ENCODE measurements at regions not wholly inside any gene's neighbourhood (a gene's known extent, or its start where the extent isn't known, plus 50 kb on each side); places are given as distances from the start of the nearest gene placed in this dataset.

GRCh38 chr14:54105898-54106297, 149.3 kb upstream of the BMP4 start:
- Mint-ChIP-seq H3K4me3 (no peak overlapping the region), H3K9me3 (no peaks in the 10 kb centered on the region), H3K27me3 (ENCODE audit: low read depth) (no peaks in the 10 kb centered on the region), H3K4me1 (ENCODE audit: low read depth) (no peaks in the 10 kb centered on the region), H3K27ac (no peak overlapping the region), H3K36me3 (ENCODE audit: low read depth) (no peaks in the 10 kb centered on the region)
- DNase-seq (ENCODE audit: low spot score), result no peak

DNA sequence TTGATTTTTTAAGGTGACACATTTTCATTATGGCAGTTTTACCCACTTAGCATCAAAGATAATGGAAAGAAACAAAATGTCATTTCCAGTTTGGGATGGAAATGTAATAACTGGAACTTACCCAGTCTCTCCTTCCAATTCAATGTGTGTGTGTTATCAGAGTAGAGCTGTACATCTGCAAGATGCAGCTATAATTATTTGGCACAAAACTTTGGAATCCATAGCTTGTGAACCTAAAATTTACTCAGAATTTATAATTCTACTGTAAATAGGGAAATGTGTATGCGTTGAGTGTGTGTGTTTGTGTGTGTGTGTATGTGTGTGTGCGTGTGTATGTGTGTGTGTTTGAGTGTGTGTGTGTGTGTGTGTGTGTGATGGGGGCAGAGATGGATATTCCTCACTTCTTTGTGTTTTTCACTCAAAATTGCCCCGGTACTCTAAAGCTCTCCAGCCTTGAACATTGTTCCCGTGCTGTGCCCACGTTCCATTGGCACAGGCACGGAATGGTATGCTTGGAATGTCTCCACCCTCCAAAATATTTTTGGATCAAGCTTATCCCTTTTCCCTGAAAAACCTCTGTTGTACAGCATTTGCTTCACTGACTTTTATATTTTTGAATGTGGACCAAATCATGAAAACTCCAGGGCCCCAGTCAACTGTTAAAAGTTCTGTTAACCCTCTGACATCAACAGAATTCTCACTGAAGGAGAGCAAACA, 150.2 kb upstream of the BMP4 start:
- Mint-ChIP-seq H3K4me3 (no peak overlapping the region), H3K4me1 (ENCODE audit: low read depth) (no peaks in the 10 kb centered on the region), H3K9me3 (no peaks in the 10 kb centered on the region), H3K27me3 (ENCODE audit: low read depth) (no peaks in the 10 kb centered on the region), H3K36me3 (ENCODE audit: low read depth) (no peaks in the 10 kb centered on the region), H3K27ac (no peak overlapping the region)
- no peak for DNase-seq (ENCODE audit: low spot score)

- DNase-seq (ENCODE audit: low spot score), result no peak
- Mint-ChIP-seq H3K36me3 (ENCODE audit: low read depth) (no peaks in the 10 kb centered on the region), H3K4me1 (ENCODE audit: low read depth) (no peaks in the 10 kb centered on the region), H3K9me3 (no peaks in the 10 kb centered on the region), H3K27me3 (ENCODE audit: low read depth) (no peaks in the 10 kb centered on the region), H3K4me3 (no peak overlapping the region), H3K27ac (no peak overlapping the region)
These were observed 152.2 kb upstream of the BMP4 start for GRCh38 chr14:54108481-54109471.

DNA sequence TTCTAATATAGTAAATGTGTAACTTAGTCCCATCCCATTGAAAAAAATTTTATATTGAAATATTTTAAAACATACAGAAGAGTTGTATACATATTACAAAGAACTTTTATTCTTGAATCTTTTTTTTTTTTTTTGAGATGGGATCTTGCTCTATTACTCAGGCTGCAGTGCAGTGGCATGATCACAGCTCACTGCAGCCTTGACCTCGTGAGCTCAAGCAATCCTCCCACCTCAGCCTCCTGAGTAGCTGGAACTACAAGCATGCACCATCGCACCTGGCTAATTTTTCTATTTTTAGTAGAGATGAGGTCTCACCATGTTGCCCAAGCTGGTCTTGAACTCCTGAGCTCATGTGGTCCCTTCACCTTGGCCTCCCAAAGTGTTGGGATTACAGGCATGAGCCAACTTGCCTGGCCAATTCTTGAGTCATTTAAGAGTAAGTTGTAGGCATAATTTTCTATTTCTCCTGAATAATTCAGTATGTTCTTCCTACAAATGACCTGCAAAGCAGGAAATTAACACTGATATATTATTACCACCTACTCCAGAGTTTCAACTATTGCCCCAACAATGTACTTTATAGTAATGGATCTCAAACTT, 153.0 kb upstream of the BMP4 start:
- DNase-seq (ENCODE audit: low spot score), result no peak
- H3K27me3 Mint-ChIP-seq (ENCODE audit: low read depth), result no peaks in the 10 kb centered on the region
- H3K36me3 Mint-ChIP-seq (ENCODE audit: low read depth), result no peaks in the 10 kb centered on the region
- no peak overlapping the region for H3K27ac Mint-ChIP-seq
- H3K4me3 Mint-ChIP-seq, result no peak overlapping the region
- no peaks in the 10 kb centered on the region for H3K4me1 Mint-ChIP-seq (ENCODE audit: low read depth)
- no peaks in the 10 kb centered on the region for H3K9me3 Mint-ChIP-seq

DNA sequence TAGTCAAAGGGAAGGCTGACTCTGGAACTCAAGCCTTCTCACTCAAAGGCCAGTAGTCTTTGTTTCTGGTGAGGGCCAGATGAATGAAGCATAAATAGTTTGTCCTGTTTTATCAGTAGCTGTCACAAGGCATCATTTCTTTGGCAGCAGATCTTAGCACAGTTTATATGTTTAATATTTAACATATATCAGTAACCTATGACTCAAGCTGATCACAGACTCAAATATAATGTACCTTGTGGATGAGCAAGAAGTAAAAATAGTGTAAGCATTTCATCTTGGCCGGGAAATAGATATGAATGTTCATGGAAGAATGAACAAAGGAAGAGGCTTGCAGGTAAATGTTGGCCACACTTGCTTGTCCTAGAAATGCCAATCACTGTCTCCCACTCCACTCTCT, 158.3 kb upstream of the BMP4 start:
- no peak overlapping the region for H3K4me3 Mint-ChIP-seq
- H3K36me3 Mint-ChIP-seq (ENCODE audit: low read depth), result no peaks in the 10 kb centered on the region
- H3K27ac Mint-ChIP-seq, result no peak overlapping the region
- no peaks in the 10 kb centered on the region for H3K9me3 Mint-ChIP-seq
- H3K27me3 Mint-ChIP-seq (ENCODE audit: low read depth), result no peaks in the 10 kb centered on the region
- no peak for DNase-seq (ENCODE audit: low spot score)
- H3K4me1 Mint-ChIP-seq (ENCODE audit: low read depth), result peaks cover 5% of the 10 kb centered on the region

- Mint-ChIP-seq H3K4me3 (no peak overlapping the region), H3K4me1 (ENCODE audit: low read depth) (peaks cover 5% of the 10 kb centered on the region), H3K9me3 (no peaks in the 10 kb centered on the region), H3K27ac (no peak overlapping the region), H3K27me3 (ENCODE audit: low read depth) (no peaks in the 10 kb centered on the region), H3K36me3 (ENCODE audit: low read depth) (no peaks in the 10 kb centered on the region)
- DNase-seq (ENCODE audit: low spot score), result no peak
These were observed 159.7 kb upstream of the BMP4 start for GRCh38 chr14:54116198-54116885.

- no peaks in the 10 kb centered on the region for H3K36me3 Mint-ChIP-seq (ENCODE audit: low read depth)
- DNase-seq (ENCODE audit: low spot score), result no peak
- H3K27me3 Mint-ChIP-seq (ENCODE audit: low read depth), result no peaks in the 10 kb centered on the region
- H3K4me3 Mint-ChIP-seq, result no peak overlapping the region
- H3K27ac Mint-ChIP-seq, result no peak overlapping the region
- peaks cover 5% of the 10 kb centered on the region for H3K4me1 Mint-ChIP-seq (ENCODE audit: low read depth)
- no peaks in the 10 kb centered on the region for H3K9me3 Mint-ChIP-seq
These were observed 160.3 kb upstream of the BMP4 start for GRCh38 chr14:54116972-54117371.

GRCh38 chr14:54117396-54117795, 160.8 kb upstream of the BMP4 start:
- H3K4me1 Mint-ChIP-seq (ENCODE audit: low read depth), result peaks cover 5% of the 10 kb centered on the region
- no peaks in the 10 kb centered on the region for H3K9me3 Mint-ChIP-seq
- H3K27ac Mint-ChIP-seq, result no peak overlapping the region
- no peak overlapping the region for H3K4me3 Mint-ChIP-seq
- H3K36me3 Mint-ChIP-seq (ENCODE audit: low read depth), result no peaks in the 10 kb centered on the region
- no peak for DNase-seq (ENCODE audit: low spot score)
- no peaks in the 10 kb centered on the region for H3K27me3 Mint-ChIP-seq (ENCODE audit: low read depth)

GRCh38 chr14:54117924-54118323, 161.3 kb upstream of the BMP4 start:
- DNase-seq (ENCODE audit: low spot score), result no peak
- Mint-ChIP-seq H3K4me3 (no peak overlapping the region), H3K36me3 (ENCODE audit: low read depth) (no peaks in the 10 kb centered on the region), H3K9me3 (no peaks in the 10 kb centered on the region), H3K4me1 (ENCODE audit: low read depth) (peaks cover 5% of the 10 kb centered on the region), H3K27ac (no peak overlapping the region), H3K27me3 (ENCODE audit: low read depth) (no peaks in the 10 kb centered on the region)

GRCh38 chr14:54120260-54120659, 163.6 kb upstream of the BMP4 start:
- Mint-ChIP-seq H3K4me1 (ENCODE audit: low read depth) (peaks cover 5% of the 10 kb centered on the region), H3K9me3 (no peaks in the 10 kb centered on the region), H3K4me3 (no peak overlapping the region), H3K27me3 (ENCODE audit: low read depth) (no peaks in the 10 kb centered on the region), H3K27ac (no peak overlapping the region), H3K36me3 (ENCODE audit: low read depth) (no peaks in the 10 kb centered on the region)
- no peak for DNase-seq (ENCODE audit: low spot score)

DNA sequence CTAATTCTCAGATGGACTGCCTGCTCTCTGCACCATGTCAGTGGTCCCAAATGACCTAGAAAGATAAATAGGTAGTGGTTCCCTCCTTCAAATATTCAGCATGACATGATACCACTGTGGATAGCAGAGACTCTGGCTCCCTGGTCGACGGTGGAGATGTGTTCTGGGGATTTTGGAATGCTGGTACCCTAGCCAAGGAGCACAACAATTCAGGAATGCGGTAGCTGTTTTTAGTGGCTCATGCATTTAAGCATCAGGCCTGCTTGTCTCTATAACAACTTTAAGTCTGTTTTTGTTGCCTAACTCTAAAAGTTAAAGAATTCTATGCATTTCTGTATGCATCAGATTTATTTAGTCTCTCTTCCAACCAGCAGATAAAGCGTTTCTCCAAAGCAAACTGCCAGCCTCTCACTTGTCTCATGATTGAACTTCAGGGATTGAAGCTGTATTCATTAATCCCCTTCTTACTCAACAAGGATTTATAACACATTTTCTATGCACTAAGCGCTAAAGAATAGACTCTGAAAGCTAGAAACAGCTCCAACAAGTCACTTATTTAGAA, 164.9 kb upstream of the BMP4 start:
- Mint-ChIP-seq H3K9me3 (no peaks in the 10 kb centered on the region), H3K4me3 (no peak overlapping the region)

DNA sequence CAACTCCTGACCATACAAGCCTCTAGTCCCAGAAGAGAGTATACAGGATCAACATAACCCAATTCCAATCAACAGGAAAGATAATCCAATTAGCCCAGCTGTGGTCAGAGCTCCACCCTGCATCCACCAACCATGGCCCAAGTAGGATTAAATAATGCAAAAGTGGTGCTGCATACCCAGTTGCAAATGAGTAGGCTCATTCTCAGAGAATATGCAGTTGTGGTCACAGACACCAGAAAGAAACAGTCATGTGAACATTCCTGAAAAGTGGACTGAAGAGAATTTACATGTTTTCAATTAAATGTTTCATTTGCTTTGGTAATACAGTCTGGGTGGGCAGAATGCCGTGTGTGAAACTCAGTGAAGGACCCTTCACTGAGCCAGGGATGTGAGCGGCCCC, 167.2 kb upstream of the BMP4 start:
- Mint-ChIP-seq H3K27ac (no peak overlapping the region), H3K4me3 (no peak overlapping the region), H3K9me3 (no peaks in the 10 kb centered on the region), H3K36me3 (ENCODE audit: low read depth) (no peaks in the 10 kb centered on the region), H3K27me3 (ENCODE audit: low read depth) (no peaks in the 10 kb centered on the region), H3K4me1 (ENCODE audit: low read depth) (no peaks in the 10 kb centered on the region)
- no peak for DNase-seq (ENCODE audit: low spot score)

More for the DNA sequence above, 164.9 kb upstream of the BMP4 start:
- Mint-ChIP-seq H3K27ac (no peak overlapping the region), H3K36me3 (ENCODE audit: low read depth) (no peaks in the 10 kb centered on the region), H3K27me3 (ENCODE audit: low read depth) (no peaks in the 10 kb centered on the region), H3K4me1 (ENCODE audit: low read depth) (no peaks in the 10 kb centered on the region)
- DNase-seq (ENCODE audit: low spot score), result no peak

DNA sequence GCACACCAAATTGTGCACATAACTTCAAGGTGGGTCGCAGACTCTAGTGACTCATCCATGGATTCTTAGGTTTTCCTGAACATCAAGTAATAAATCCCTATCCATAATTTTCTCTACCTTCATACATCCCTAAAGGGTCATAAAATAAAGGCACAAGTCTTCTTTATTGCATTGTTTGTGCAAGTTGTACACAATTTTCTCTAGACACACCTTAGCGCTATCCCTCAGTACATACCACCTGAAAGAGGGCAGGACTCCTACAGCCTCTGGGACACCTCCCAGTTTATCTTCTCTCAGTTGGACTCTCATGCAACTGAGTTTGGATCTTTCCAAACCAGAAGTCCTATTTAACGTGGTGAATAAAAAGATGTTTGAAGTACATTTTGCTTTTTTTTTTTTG, 168.5 kb upstream of the BMP4 start:
- Mint-ChIP-seq H3K27ac (no peak overlapping the region), H3K4me1 (ENCODE audit: low read depth) (no peaks in the 10 kb centered on the region), H3K27me3 (ENCODE audit: low read depth) (no peaks in the 10 kb centered on the region), H3K4me3 (no peak overlapping the region), H3K9me3 (no peaks in the 10 kb centered on the region), H3K36me3 (ENCODE audit: low read depth) (no peaks in the 10 kb centered on the region)
- no peak for DNase-seq (ENCODE audit: low spot score)
